ENCODE measurements at regions not wholly inside any gene's neighbourhood (a gene's known extent, or its start where the extent isn't known, plus 50 kb on each side); places are given as distances from the start of the nearest gene placed in this dataset.

GRCh38 chr4:93911671-93912070 is 83.1 kb downstream of the ATOH1 start:
- TF ChIP-seq POLR2A (IDR thresholded peaks at IDR 0.05; ENCODE audit: low read depth, low read length) (no peak), POLR2AphosphoS5 (IDR thresholded peaks at IDR 0.05; ENCODE audit: low read depth, low read length) (no peak), TAF1 (IDR thresholded peaks at IDR 0.05; ENCODE audit: low read depth, low read length) (no peak)

Measured in GM12891 (cell line).